GM23338 (cell line): ENCODE measurements at regions not wholly inside any gene's neighbourhood (a gene's known extent, or its start where the extent isn't known, plus 50 kb on each side); places are given as distances from the start of the nearest gene placed in this dataset.

ENCODE experiments used
- ATAC-seq: fragments of 200-7000 bp; cut with Tn5 transposase; 3 replicates; pipeline ENCODE4 v1.9.1; 2020
- DNase-seq: peaks from one replicate; pipeline ENCODE4 v3.0.0-alpha.2; 2015; ENCODE audit warnings: low spot score
- H2AFZ ChIP-seq: fragments of 200-600 bp; sonication (generic); 2 replicates; pipeline ENCODE4 v1.8.0; 2016; ENCODE audit warnings: antibody characterized with exemption, mild to moderate bottlenecking, moderate library complexity
- H3F3A ChIP-seq: fragments of 200-600 bp; sonication (generic); replicated peaks from 2 replicates; pipeline ENCODE4 v1.8.0; 2017; ENCODE audit warnings: antibody characterized with exemption, mixed run types, low read depth
- H3K27ac ChIP-seq: fragments of 200-600 bp; sonication (generic); 2 replicates; pipeline ENCODE4 v1.6.1; 2016; ENCODE audit warnings: low read depth
- H3K27me3 ChIP-seq: fragments of 200-600 bp; sonication (generic); 2 replicates; pipeline ENCODE4 v1.8.0; 2016; ENCODE audit warnings: mild to moderate bottlenecking, mixed run types, moderate library complexity; ENCODE audit not compliant: insufficient read depth
- H3K36me3 ChIP-seq: fragments of 200-600 bp; sonication (generic); 2 replicates; pipeline ENCODE4 v1.8.0; 2016; ENCODE audit warnings: mild to moderate bottlenecking; ENCODE audit not compliant: insufficient read depth
- H3K4me1 ChIP-seq: fragments of 200-600 bp; sonication (generic); 2 replicates; pipeline ENCODE4 v1.8.0; 2016; ENCODE audit warnings: mild to moderate bottlenecking, moderate library complexity; ENCODE audit not compliant: insufficient read depth
- H3K4me2 ChIP-seq: fragments of 200-600 bp; sonication (generic); 2 replicates; pipeline ENCODE4 v1.7.1; 2017; ENCODE audit warnings: mixed run types
- H3K4me3 ChIP-seq: fragments of 200-600 bp; sonication (generic); 2 replicates; pipeline ENCODE4 v1.6.1; 2016; ENCODE audit warnings: mixed run types
- H3K79me2 ChIP-seq: fragments of 200-600 bp; sonication (generic); replicated peaks from 2 replicates; pipeline ENCODE4 v1.8.0; 2017; ENCODE audit warnings: mild to moderate bottlenecking; ENCODE audit not compliant: insufficient read depth
- H3K9me2 ChIP-seq: fragments of 200-600 bp; sonication (generic); 2 replicates; pipeline ENCODE4 v1.8.0; 2017; ENCODE audit not compliant: insufficient read depth
- H4K20me1 ChIP-seq: fragments of 200-600 bp; sonication (generic); replicated peaks from 2 replicates; pipeline ENCODE4 v1.8.0; 2017; ENCODE audit warnings: mild to moderate bottlenecking; ENCODE audit not compliant: insufficient read depth
- H3K27ac Mint-ChIP-seq: 2 replicates; pipeline ENCODE4 v1.8.0; 2020; ENCODE audit warnings: inconsistent platforms, mild to moderate bottlenecking, moderate library complexity, mixed read lengths
- H3K27me3 Mint-ChIP-seq: 3 replicates; pipeline ENCODE4 v1.8.0; 2022; ENCODE audit warnings: low read depth, mild to moderate bottlenecking, moderate library complexity, mixed read lengths, inconsistent platforms; ENCODE audit not compliant: insufficient read depth, poor library complexity
- H3K36me3 Mint-ChIP-seq: 3 replicates; pipeline ENCODE4 v1.8.0; 2021; ENCODE audit warnings: low read depth, mild to moderate bottlenecking, inconsistent platforms, moderate library complexity, mixed read lengths
- H3K4me1 Mint-ChIP-seq: 3 replicates; pipeline ENCODE4 v1.8.0; 2020; ENCODE audit warnings: mild to moderate bottlenecking, inconsistent platforms, mixed read lengths
- H3K4me3 Mint-ChIP-seq: 3 replicates; pipeline ENCODE4 v1.8.0; 2021; ENCODE audit warnings: moderate library complexity, mild to moderate bottlenecking, inconsistent platforms, mixed read lengths
- H3K9me3 Mint-ChIP-seq: 3 replicates; pipeline ENCODE4 v1.8.0; 2020; ENCODE audit warnings: moderate library complexity, mild to moderate bottlenecking, inconsistent platforms, mixed read lengths
- CREB1 ChIP-seq: fragments of 250-450 bp; sonication (Bioruptor Pico); IDR thresholded peaks from 2 replicates; pipeline ENCODE4 v1.5.0; 2020; ENCODE audit warnings: low read depth, mild to moderate bottlenecking, moderate library complexity
- EZH2phosphoT487 ChIP-seq: fragments of 200-600 bp; sonication (generic); IDR thresholded peaks from one replicate; pipeline ENCODE4 v1.8.1; 2018; ENCODE audit warnings: antibody characterized with exemption; ENCODE audit not compliant: unreplicated experiment
- JUNB ChIP-seq: IDR thresholded peaks from one replicate; pipeline ENCODE4 v1.6.1; 2016; ENCODE audit warnings: antibody characterized with exemption; ENCODE audit not compliant: unreplicated experiment
- NANOG ChIP-seq: IDR thresholded peaks from 2 replicates; pipeline ENCODE4 v1.6.1; 2016; ENCODE audit warnings: antibody characterized with exemption, borderline replicate concordance
- POLR2AphosphoS5 ChIP-seq: IDR thresholded peaks from 2 replicates; pipeline ENCODE4 v1.6.1; 2016; ENCODE audit warnings: antibody characterized with exemption, low read depth
- STAT1 ChIP-seq: IDR thresholded peaks from one replicate; pipeline ENCODE4 v1.6.1; 2016; ENCODE audit warnings: antibody characterized with exemption; ENCODE audit not compliant: unreplicated experiment
- ZNF331 ChIP-seq: fragments of 250-450 bp; sonication (Bioruptor Pico); IDR thresholded peaks from 2 replicates; pipeline ENCODE4 v1.5.0; 2020; ENCODE audit warnings: low read depth, mild to moderate bottlenecking, moderate library complexity
- TF ChIP-seq, protein P1 (sequence below): IDR thresholded peaks from one replicate; pipeline ENCODE4 v1.6.1; 2018; ENCODE audit warnings: antibody characterized with exemption; ENCODE audit not compliant: unreplicated experiment
- TF ChIP-seq, protein P2 (sequence below): fragments of 250-450 bp; sonication (Bioruptor Pico); IDR thresholded peaks from 2 replicates; pipeline ENCODE4 v1.5.0; 2020; ENCODE audit warnings: mild to moderate bottlenecking, moderate library complexity
- TF ChIP-seq, protein P3 (sequence below): IDR thresholded peaks from 2 replicates; pipeline ENCODE4 v1.6.1; 2016; ENCODE audit warnings: antibody characterized with exemption
- TF ChIP-seq, protein P4 (sequence below), 2 experiments: fragments of 200-600 bp in 1 of 2; sonication (generic) in 1 of 2; conservative IDR thresholded peaks; 2 replicates each; pipeline versions ENCODE4 v1.5.1 to v1.6.1; 2016 to 2017; ENCODE audit warnings: antibody characterized with exemption in 2 of 2, low read depth in 2 of 2, mild to moderate bottlenecking in 2 of 2, moderate library complexity in 1 of 2

DNA sequence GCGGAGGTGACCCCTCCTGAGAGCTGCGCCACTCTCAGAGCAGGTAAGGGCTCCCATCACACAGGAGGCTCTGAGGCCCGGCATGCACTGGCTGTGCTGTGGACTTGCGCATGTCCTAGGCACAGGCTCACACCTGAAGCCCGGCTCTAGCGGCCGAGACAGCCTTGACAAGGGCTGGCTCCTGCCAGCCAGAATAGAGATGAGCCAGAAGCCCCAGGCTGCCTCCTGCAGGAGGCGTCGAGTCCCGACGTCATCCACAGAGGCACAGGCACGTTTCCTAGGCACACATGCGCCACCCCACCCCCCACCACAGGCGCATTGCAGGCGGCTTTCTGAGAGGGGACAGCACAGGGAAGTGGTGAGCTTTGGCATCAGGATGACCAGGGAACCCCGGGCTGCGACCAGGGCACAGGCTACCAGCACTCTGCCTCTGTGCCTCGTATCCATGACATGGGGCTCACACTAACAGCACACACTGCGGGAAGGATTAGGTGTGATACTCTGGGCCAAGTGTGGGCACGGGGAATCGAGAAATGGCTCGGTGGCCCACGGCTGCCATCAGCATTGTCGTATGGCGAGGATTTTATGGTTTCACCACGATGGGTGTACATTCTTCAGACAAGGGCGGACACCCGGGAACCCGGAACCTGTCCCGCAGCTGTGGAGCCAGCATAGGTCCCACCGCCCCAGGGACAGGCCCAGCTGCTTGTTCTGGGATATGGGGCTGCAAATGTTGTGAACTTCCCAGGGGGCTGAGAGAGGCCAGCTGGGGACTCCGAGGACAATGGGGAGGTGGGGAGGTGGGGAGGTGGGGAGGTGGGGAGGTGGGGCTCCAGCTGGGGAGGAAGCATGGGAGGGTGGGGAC lies 90.7 kb upstream of the ADRA2C start:
- TF ChIP-seq JUNB = no peak
- TF ChIP-seq, protein P1, sequence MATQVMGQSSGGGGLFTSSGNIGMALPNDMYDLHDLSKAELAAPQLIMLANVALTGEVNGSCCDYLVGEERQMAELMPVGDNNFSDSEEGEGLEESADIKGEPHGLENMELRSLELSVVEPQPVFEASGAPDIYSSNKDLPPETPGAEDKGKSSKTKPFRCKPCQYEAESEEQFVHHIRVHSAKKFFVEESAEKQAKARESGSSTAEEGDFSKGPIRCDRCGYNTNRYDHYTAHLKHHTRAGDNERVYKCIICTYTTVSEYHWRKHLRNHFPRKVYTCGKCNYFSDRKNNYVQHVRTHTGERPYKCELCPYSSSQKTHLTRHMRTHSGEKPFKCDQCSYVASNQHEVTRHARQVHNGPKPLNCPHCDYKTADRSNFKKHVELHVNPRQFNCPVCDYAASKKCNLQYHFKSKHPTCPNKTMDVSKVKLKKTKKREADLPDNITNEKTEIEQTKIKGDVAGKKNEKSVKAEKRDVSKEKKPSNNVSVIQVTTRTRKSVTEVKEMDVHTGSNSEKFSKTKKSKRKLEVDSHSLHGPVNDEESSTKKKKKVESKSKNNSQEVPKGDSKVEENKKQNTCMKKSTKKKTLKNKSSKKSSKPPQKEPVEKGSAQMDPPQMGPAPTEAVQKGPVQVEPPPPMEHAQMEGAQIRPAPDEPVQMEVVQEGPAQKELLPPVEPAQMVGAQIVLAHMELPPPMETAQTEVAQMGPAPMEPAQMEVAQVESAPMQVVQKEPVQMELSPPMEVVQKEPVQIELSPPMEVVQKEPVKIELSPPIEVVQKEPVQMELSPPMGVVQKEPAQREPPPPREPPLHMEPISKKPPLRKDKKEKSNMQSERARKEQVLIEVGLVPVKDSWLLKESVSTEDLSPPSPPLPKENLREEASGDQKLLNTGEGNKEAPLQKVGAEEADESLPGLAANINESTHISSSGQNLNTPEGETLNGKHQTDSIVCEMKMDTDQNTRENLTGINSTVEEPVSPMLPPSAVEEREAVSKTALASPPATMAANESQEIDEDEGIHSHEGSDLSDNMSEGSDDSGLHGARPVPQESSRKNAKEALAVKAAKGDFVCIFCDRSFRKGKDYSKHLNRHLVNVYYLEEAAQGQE = no peak
- TF ChIP-seq ZNF331 (CRISPR knock-in tag) = no peak
- TF ChIP-seq, protein P2, sequence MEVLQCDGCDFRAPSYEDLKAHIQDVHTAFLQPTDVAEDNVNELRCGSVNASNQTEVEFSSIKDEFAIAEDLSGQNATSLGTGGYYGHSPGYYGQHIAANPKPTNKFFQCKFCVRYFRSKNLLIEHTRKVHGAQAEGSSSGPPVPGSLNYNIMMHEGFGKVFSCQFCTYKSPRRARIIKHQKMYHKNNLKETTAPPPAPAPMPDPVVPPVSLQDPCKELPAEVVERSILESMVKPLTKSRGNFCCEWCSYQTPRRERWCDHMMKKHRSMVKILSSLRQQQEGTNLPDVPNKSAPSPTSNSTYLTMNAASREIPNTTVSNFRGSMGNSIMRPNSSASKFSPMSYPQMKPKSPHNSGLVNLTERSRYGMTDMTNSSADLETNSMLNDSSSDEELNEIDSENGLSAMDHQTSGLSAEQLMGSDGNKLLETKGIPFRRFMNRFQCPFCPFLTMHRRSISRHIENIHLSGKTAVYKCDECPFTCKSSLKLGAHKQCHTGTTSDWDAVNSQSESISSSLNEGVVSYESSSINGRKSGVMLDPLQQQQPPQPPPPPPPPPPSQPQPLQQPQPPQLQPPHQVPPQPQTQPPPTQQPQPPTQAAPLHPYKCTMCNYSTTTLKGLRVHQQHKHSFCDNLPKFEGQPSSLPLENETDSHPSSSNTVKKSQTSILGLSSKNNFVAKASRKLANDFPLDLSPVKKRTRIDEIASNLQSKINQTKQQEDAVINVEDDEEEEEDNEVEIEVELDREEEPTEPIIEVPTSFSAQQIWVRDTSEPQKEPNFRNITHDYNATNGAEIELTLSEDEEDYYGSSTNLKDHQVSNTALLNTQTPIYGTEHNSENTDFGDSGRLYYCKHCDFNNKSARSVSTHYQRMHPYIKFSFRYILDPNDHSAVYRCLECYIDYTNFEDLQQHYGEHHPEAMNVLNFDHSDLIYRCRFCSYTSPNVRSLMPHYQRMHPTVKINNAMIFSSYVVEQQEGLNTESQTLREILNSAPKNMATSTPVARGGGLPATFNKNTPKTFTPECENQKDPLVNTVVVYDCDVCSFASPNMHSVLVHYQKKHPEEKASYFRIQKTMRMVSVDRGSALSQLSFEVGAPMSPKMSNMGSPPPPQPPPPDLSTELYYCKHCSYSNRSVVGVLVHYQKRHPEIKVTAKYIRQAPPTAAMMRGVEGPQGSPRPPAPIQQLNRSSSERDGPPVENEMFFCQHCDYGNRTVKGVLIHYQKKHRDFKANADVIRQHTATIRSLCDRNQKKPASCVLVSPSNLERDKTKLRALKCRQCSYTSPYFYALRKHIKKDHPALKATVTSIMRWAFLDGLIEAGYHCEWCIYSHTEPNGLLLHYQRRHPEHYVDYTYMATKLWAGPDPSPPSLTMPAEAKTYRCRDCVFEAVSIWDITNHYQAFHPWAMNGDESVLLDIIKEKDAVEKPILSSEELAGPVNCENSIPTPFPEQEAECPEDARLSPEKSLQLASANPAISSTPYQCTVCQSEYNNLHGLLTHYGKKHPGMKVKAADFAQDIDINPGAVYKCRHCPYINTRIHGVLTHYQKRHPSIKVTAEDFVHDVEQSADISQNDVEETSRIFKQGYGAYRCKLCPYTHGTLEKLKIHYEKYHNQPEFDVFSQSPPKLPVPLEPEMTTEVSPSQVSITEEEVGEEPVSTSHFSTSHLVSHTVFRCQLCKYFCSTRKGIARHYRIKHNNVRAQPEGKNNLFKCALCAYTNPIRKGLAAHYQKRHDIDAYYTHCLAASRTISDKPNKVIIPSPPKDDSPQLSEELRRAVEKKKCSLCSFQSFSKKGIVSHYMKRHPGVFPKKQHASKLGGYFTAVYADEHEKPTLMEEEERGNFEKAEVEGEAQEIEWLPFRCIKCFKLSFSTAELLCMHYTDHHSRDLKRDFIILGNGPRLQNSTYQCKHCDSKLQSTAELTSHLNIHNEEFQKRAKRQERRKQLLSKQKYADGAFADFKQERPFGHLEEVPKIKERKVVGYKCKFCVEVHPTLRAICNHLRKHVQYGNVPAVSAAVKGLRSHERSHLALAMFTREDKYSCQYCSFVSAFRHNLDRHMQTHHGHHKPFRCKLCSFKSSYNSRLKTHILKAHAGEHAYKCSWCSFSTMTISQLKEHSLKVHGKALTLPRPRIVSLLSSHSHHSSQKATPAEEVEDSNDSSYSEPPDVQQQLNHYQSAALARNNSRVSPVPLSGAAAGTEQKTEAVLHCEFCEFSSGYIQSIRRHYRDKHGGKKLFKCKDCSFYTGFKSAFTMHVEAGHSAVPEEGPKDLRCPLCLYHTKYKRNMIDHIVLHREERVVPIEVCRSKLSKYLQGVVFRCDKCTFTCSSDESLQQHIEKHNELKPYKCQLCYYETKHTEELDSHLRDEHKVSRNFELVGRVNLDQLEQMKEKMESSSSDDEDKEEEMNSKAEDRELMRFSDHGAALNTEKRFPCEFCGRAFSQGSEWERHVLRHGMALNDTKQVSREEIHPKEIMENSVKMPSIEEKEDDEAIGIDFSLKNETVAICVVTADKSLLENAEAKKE (CRISPR knock-in tag) = no peak
- TF ChIP-seq NANOG = no peak
- TF ChIP-seq CREB1 (CRISPR knock-in tag) = peak; percentile 47; the same call in 1 of the 2 replicates
- no peak for TF ChIP-seq STAT1
- no peak for TF ChIP-seq EZH2phosphoT487
- TF ChIP-seq, protein P3, sequence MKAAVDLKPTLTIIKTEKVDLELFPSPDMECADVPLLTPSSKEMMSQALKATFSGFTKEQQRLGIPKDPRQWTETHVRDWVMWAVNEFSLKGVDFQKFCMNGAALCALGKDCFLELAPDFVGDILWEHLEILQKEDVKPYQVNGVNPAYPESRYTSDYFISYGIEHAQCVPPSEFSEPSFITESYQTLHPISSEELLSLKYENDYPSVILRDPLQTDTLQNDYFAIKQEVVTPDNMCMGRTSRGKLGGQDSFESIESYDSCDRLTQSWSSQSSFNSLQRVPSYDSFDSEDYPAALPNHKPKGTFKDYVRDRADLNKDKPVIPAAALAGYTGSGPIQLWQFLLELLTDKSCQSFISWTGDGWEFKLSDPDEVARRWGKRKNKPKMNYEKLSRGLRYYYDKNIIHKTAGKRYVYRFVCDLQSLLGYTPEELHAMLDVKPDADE = no peak
- TF ChIP-seq, protein P4, sequence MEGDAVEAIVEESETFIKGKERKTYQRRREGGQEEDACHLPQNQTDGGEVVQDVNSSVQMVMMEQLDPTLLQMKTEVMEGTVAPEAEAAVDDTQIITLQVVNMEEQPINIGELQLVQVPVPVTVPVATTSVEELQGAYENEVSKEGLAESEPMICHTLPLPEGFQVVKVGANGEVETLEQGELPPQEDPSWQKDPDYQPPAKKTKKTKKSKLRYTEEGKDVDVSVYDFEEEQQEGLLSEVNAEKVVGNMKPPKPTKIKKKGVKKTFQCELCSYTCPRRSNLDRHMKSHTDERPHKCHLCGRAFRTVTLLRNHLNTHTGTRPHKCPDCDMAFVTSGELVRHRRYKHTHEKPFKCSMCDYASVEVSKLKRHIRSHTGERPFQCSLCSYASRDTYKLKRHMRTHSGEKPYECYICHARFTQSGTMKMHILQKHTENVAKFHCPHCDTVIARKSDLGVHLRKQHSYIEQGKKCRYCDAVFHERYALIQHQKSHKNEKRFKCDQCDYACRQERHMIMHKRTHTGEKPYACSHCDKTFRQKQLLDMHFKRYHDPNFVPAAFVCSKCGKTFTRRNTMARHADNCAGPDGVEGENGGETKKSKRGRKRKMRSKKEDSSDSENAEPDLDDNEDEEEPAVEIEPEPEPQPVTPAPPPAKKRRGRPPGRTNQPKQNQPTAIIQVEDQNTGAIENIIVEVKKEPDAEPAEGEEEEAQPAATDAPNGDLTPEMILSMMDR (conservative IDR thresholded peaks at IDR 0.05; ENCODE audit: low read depth in 2 of 2) = peak; percentile 24 to 48
- TF ChIP-seq POLR2AphosphoS5 = no peak
- Histone ChIP-seq H3F3A (no peaks in the 10 kb centered on the region), H3K4me3 (no peak overlapping the region), H4K20me1 (no peaks in the 10 kb centered on the region), H3K36me3 (no peaks in the 10 kb centered on the region), H3K27ac (no peak overlapping the region), H3K4me1 (no peaks in the 10 kb centered on the region), H2AFZ (no peak overlapping the region), H3K4me2 (no peak overlapping the region), H3K79me2 (no peaks in the 10 kb centered on the region), H3K9me2 (no peaks in the 10 kb centered on the region), H3K27me3 (no peaks in the 10 kb centered on the region)
- ATAC-seq (peak; percentile 82), DNase-seq (peak; percentile 56)
- Mint-ChIP-seq H3K4me3 (no peak overlapping the region), H3K36me3 (no peaks in the 10 kb centered on the region; the same call in 1 of the 3 replicates), H3K4me1 (peaks cover 9% of the 10 kb centered on the region; the same call in 2 of the 3 replicates), H3K9me3 (peaks cover 9% of the 10 kb centered on the region; the same call in 1 of the 3 replicates), H3K27me3 (peaks cover 11% of the 10 kb centered on the region), H3K27ac (no peak overlapping the region)
